ENCODE measurements at regions not wholly inside any gene's neighbourhood (a gene's known extent, or its start where the extent isn't known, plus 50 kb on each side); places are given as distances from the start of the nearest gene placed in this dataset.
"Not testable (repeated sequence)": the region's sequence is repeated elsewhere in the genome, so short reads cannot be mapped to it uniquely, and the experiment has no call there.

- DNase-seq (ENCODE audit: low read depth): no peak
Observed at GRCh38 chr1:38512789-38513188, 346.8 kb downstream of the RRAGC start.

GRCh38 chr1:38512024-38512767, 347.4 kb downstream of the RRAGC start:
- DNase-seq (ENCODE audit: low read depth): no peak

DNA sequence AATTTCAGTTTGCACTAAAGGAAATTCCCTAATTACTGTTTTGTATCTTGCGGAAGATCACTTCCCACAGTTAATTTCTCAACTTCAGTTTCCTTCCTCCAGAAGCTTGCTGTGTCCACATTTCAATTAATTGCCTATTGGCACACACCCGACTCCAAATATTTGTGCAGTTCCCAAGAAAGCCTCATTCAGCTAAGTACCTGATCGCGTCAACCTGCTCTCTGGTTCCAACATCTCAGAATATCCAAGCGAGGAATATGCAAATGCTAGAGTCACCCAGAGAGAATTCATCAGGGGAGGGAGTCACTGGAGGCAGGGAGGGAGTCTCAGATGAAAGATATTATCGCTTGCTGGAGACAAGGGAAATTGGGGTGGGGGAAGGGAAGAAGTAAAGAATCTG, 351.3 kb downstream of the RRAGC start:
- no peak for DNase-seq (ENCODE audit: low read depth)

GRCh38 chr1:38507563-38507962, 352.0 kb downstream of the RRAGC start:
- no peak for DNase-seq (ENCODE audit: low read depth)

- no peak for DNase-seq (ENCODE audit: low read depth)
Observed at GRCh38 chr1:38505944-38506343, 353.6 kb downstream of the RRAGC start.

GRCh38 chr1:38502758-38503157, 356.8 kb downstream of the RRAGC start:
- DNase-seq (ENCODE audit: low read depth): no peak

- DNase-seq (ENCODE audit: low read depth): peak; percentile 5
Observed at GRCh38 chr1:38500891-38501290, 358.7 kb downstream of the RRAGC start.

GRCh38 chr1:38500352-38500751, 359.2 kb downstream of the RRAGC start:
- no peak for DNase-seq (ENCODE audit: low read depth)

- no peak for DNase-seq (ENCODE audit: low read depth)
Observed at GRCh38 chr1:38498686-38499085, 360.9 kb downstream of the RRAGC start.

- DNase-seq (ENCODE audit: low read depth): no peak
Observed at GRCh38 chr1:38497921-38498656, 361.5 kb downstream of the RRAGC start.

GRCh38 chr1:38493306-38493705, 366.3 kb downstream of the RRAGC start:
- DNase-seq (ENCODE audit: low read depth): not testable (repeated sequence)

DNA sequence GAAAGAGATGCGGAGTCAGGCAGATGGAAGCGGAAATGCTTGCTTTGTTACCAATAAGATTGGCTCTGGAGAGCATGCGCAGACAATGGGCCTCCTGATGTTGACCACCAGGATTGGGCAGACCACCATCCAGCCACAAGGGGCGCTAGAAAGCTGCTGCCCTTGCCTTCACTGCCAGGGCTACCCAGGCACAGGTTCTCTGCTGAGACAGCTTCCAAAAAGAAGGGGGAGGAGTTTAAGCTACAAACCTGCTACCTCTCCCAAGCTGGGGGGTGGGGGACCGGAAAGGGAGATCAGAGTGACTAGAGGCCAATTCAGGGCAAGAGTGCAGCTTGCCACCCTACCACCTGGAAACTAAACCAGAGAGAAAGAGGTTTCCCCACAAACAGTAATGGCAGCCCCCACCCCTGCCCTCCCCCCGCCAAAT, 369.7 kb downstream of the RRAGC start:
- peak; percentile 42 for DNase-seq (ENCODE audit: low read depth)

GRCh38 chr1:38488162-38488898, 371.2 kb downstream of the RRAGC start:
- DNase-seq (ENCODE audit: low read depth): no peak

DNA sequence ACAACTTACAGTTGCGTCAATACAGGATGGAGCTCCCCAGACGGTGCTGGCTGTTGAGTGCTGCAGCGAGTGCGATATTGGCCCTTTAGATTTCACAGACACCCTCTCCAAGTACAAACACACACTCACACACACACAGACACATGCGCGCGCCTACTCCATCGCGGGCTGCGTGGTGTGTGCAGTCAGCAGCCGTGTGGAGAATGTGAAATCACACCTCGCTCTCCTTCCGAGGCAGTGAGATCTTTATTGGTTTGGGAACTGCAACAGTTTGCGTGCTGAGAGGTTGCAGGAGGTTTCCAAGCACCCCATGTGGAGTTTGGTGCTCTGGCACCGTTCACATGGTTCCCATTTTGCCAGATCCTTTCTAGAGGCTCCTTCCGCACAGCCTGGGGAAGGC, 372.2 kb downstream of the RRAGC start:
- DNase-seq (ENCODE audit: low read depth): no peak

DNA sequence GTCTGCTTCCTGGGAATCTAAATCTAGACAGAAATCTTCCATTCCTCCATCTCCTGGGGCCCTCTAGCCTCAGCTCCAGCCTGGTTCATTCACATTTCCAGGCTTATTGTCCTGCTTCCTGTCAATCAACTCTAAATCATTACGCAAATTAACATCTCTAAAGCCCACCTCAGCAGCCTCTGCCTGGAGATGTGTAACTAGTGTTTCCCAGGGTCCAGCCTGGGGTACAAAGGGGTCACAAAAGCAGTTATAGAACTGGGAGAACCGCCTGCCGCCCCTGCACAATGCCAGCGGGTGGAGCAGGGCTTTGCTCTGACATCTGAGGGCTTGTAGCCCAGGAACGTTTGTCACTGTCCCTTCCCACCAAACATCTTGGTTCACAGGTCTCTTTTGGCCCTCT, 373.5 kb downstream of the RRAGC start:
- DNase-seq (ENCODE audit: low read depth): no peak

DNA sequence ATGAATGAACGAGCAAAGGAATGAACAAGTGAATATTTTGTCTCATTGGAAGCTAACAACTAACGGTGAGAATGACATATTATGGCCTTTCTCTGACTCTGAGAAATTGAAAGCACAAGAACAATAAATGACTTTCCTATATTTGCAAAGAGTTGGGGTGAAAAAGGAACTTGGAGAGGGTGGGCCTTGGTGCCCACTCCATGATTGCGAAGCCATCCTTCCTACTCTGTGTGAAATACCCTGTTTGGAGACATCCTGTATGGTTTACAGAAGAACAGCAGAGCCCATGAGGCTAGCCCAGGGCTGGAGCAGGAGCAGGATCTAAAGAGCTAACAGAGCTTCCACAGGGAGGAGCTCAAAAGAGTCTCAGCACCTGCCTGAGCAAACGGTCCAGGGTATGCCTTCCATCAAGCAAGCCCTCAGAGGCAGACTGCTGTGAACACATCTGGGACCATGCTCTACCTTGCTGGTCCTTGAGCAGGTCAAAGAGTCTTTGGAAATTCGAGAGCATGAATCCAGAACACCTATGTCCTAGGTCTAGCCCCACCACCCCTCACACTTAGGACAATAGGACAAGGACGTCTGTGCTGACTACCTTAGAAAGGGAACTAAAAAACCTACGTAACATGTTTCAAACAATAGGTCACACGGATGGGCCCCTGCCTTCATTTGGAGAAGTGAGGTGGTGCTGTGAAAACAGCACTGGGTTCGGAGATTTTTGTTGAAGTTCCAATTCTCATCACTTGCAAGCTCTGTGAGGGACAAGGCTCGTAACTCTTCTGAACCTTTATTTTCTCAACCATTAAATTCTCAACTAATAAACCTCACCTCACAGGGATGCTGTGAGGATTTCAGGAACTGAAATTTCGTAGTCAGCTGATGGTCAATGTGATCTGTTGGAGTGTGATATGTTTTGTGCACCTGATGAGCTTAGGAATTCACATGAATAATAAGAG, 377.4 kb downstream of the RRAGC start:
- no peak for DNase-seq (ENCODE audit: low read depth)

GRCh38 chr1:38479662-38480061, 379.9 kb downstream of the RRAGC start:
- not testable (repeated sequence) for DNase-seq (ENCODE audit: low read depth)

DNA sequence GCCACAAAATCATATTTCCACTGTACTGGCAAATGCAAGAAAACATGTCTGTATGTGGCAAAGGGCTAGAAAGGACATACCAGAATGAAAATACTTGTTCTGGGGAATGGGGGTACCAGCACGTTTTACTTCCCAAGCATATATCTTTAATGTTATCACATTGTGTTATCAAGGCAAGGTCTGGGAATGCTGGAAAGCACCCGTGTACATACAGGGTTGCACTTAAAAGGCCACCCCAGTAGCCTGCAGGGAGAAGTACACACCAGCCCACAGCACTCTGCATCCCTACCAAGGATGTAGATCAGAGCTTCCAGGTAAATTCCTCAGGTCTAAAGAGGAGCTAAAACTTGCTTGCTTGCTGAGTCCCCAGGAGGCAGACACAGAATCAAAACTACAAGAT, 381.8 kb downstream of the RRAGC start:
- DNase-seq (ENCODE audit: low read depth): no peak

- DNase-seq (ENCODE audit: low read depth): no peak
Observed at GRCh38 chr1:38476850-38477178, 382.8 kb downstream of the RRAGC start.

DNA sequence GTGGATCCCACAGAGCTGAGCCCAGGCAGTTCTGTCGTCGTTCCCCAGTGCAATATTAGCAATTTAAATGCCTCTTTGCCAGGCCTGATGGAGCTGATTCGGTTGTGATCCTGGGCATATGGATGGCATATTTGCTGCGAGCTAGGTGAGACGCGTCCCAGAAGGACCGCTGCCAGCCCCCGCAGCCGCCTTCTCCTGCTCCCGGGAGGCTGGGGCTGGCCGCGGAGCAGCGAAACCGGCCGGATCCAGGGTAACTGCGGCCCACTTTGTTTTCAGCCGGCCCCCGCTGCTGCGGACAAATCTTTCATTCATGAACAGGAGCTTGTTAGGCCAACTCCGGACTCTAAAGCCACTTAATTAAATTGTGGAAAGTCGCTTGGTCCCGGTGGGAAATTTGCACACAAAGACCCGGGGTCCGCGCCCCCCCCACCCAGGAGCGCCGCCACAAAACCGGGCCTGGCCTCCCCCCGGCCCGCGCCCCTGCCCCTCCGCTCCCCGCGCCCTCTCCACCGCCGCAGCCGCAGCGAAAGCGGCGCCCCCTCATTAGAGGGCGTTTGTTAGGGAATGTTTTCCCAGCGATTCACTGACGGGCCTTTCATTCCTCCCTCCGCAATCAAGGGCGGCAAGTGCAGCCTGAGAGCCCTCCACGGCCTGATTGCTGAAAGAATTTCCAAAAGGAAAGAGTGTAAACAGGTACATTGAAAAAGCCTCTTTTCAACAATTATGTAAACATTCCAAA, 383.3 kb downstream of the RRAGC start:
- DNase-seq (ENCODE audit: low read depth): no peak

DNA sequence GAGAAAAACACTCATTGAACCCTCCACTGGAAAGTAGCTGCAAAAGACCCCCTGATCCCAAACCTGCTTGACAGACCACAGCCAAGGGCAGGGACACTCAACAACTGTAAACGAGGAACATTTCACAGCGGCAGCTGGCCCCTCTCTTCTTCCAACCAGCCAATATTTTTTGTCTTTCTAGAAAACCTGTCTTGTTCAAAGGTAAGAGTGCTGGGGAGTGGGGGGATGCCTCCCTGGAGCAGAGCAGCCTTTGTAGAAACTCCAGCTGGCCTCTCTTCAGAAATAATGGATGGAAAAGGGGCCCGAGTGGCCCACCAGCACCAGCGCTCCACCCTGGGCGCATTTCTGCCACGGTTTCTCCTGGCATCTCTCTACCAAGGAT, 384.0 kb downstream of the RRAGC start:
- DNase-seq (ENCODE audit: low read depth): no peak

Data from HT1080 (cell line).